ENCODE measurements at regions not wholly inside any gene's neighbourhood (a gene's known extent, or its start where the extent isn't known, plus 50 kb on each side); places are given as distances from the start of the nearest gene placed in this dataset.

DNA sequence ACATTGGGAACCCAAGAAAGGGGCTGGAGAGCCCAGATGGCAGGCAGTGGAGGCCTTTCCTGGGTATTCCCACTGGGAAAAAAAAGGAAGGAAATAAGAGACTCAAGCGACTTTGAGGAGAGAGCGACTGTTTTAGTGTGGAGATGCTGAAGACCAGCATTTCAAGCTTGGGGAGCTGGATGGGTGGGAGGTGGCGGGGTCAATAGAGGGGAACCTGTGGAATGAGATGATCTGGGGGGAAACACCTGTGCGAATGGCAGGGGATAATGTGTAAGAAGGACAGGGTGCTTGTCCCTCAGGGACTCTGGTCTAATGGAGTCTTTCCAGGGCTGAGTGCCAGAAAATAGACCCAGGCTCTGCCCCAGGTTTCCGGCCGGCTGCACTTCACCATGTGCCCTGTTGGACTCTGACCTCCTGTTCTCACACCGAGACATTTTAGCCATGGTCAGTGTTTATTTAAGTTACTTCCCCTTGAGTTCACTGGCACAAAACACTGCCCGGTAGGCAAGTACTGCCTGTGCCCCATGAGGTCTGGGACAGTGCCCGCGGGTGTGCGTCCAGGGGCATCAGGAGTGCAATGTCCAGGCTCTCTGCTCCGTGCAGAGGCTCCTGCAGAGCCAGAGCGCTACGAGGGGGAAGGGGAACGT, 50.4 kb upstream of the NKX2-2 start:
- H3K9me2 ChIP-seq (ENCODE audit: insufficient read depth): no peaks in the 10 kb centered on the region
- H3K9ac ChIP-seq (ENCODE audit: low read length): no peak overlapping the region
- no peak for DNase-seq (ENCODE audit: low read depth, low spot score)
- no peak for TF ChIP-seq SP1 (IDR thresholded peaks at IDR 0.05; ENCODE audit: low read depth)
- no peak for TF ChIP-seq TCF7L2 (IDR thresholded peaks at IDR 0.05; ENCODE audit: borderline replicate concordance, extremely low read depth, insufficient read depth, insufficient read length)
- no peak for TF ChIP-seq ATF3 (IDR thresholded peaks at IDR 0.05)
- TF ChIP-seq EGR1 (IDR thresholded peaks at IDR 0.05; ENCODE audit: low read depth): no peak
- TF ChIP-seq YY1 (IDR thresholded peaks at IDR 0.05; ENCODE audit: extremely low read depth, insufficient replicate concordance, low read depth, low read length): no peak
- no peak for TF ChIP-seq JUND (IDR thresholded peaks at IDR 0.05)
- TF ChIP-seq POLR2AphosphoS5 (IDR thresholded peaks at IDR 0.05; ENCODE audit: low read depth, low read length): no peak
- TF ChIP-seq FOSL1 (IDR thresholded peaks at IDR 0.05; ENCODE audit: low read depth): no peak
- no peak for TF ChIP-seq SIN3A (IDR thresholded peaks at IDR 0.05; ENCODE audit: low read depth)
- no peak for TF ChIP-seq SRF (IDR thresholded peaks at IDR 0.05; ENCODE audit: low read depth)
- TF ChIP-seq CEBPB (IDR thresholded peaks at IDR 0.05; ENCODE audit: low read depth): no peak
- TF ChIP-seq EZH2phosphoT487 (IDR thresholded peaks at IDR 0.05; ENCODE audit: borderline replicate concordance): no peak
- no peak for TF ChIP-seq ZFX (IDR thresholded peaks at IDR 0.05)
- no peak for TF ChIP-seq ZBTB33 (IDR thresholded peaks at IDR 0.05; ENCODE audit: extremely low read depth, insufficient replicate concordance, low read length)
- no peak for TF ChIP-seq RAD21 (IDR thresholded peaks at IDR 0.05; ENCODE audit: low read depth)
- no peak for TF ChIP-seq CTCF (IDR thresholded peaks at IDR 0.05 in 2 of 3, conservative IDR thresholded peaks at IDR 0.05 in 1 of 3; ENCODE audit: borderline replicate concordance in 1 of 3, insufficient read depth in 1 of 3, low read depth in 2 of 3, low read length in 2 of 3)
- no peak for TF ChIP-seq POLR2A (IDR thresholded peaks at IDR 0.05; ENCODE audit: borderline replicate concordance, extremely low read depth, insufficient read depth, insufficient read length)
- no peak for TF ChIP-seq ELF1 (IDR thresholded peaks at IDR 0.05; ENCODE audit: borderline replicate concordance, low read depth)
- TF ChIP-seq, protein P1, sequence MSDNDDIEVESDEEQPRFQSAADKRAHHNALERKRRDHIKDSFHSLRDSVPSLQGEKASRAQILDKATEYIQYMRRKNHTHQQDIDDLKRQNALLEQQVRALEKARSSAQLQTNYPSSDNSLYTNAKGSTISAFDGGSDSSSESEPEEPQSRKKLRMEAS (IDR thresholded peaks at IDR 0.05): no peak
- no peak overlapping the region for H3K4me3 ChIP-seq (replicated peaks in 1 of 2; ENCODE audit: low read depth in 1 of 2, low read length in 2 of 2)
- no peaks in the 10 kb centered on the region for H3K9me3 ChIP-seq (ENCODE audit: control insufficient read depth in 1 of 2, insufficient read depth in 1 of 2, low read depth in 1 of 2, low read length in 2 of 2)
- no TSS peak for BruUV-seq (replicated peaks)
- H3K4me2 ChIP-seq (ENCODE audit: low read length): no peak overlapping the region
- POLR2A ChIA-PET: no interaction called here
- H3K36me3 ChIP-seq (ENCODE audit: control insufficient read depth in 1 of 2, insufficient read depth in 2 of 2, low read length in 2 of 2): no peaks in the 10 kb centered on the region
- CTCF ChIA-PET: no interaction called here
- H3K79me2 ChIP-seq (ENCODE audit: insufficient read depth, low read length): no peaks in the 10 kb centered on the region
- intact Hi-C loops (cut with micrococcal nuclease): no loop called here
- ATAC-seq: no peak
- H2AFZ ChIP-seq (ENCODE audit: low read depth, low read length, poor library complexity, severe bottlenecking): no peak overlapping the region
- H3K27ac ChIP-seq (ENCODE audit: low read depth, low read length): no peak overlapping the region
- no peaks in the 10 kb centered on the region for H4K20me1 ChIP-seq (ENCODE audit: insufficient read depth)
- no peaks in the 10 kb centered on the region for H3K4me1 ChIP-seq (ENCODE audit: control insufficient read depth in 1 of 2, insufficient read depth in 2 of 2, low read length in 2 of 2)
- H3K27me3 ChIP-seq (ENCODE audit: insufficient read depth, low read length): peaks cover 10% of the 10 kb centered on the region; the same call in 1 of the 2 replicates
- RAD21 ChIA-PET (ENCODE audit: low non-redundant PET in 1 of 2, low total read pairs in 2 of 2, uncharacterized antibody in 2 of 2, unreplicated experiment in 2 of 2): no interaction called here
